Astrocyte (in vitro differentiated cells and primary cell): ENCODE measurements at regions not wholly inside any gene's neighbourhood (a gene's known extent, or its start where the extent isn't known, plus 50 kb on each side); places are given as distances from the start of the nearest gene placed in this dataset.

Experiments used
- CTCF ChIP-seq: IDR thresholded peaks from 2 replicates; pipeline ENCODE4 v1.5.1; 2011; ENCODE audit warnings: low read depth, mild to moderate bottlenecking, inconsistent platforms, low read length, moderate library complexity; ENCODE audit not compliant: insufficient read depth
- EZH2 ChIP-seq: IDR thresholded peaks from 2 replicates; pipeline ENCODE4 v1.6.1; 2012; ENCODE audit warnings: mild to moderate bottlenecking, low read length, inconsistent platforms; ENCODE audit not compliant: insufficient read depth

DNA sequence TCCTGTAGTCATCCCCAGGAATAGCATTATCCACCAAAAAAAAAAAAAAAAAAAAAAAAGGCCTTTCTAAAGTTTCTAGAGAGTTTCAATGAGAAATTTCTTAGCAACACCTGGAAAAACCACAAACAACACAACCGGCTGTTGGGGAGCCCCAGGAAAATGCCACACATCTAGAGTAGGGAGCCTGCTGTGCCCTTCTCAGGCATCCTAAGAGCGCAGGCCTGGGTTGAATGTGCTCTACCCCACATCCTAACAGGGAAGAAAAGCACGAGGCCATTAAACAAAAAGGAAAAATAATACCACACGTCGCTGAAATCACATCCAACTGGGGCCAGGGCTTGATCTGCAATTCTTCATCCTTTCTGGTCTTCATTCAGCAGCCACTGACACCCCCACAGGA, 367.5 kb downstream of the TGFB2 start:
- TF ChIP-seq CTCF (no peak), EZH2 (no peak)
